WERI-Rb-1 (cell line): ENCODE measurements at regions not wholly inside any gene's neighbourhood (a gene's known extent, or its start where the extent isn't known, plus 50 kb on each side); places are given as distances from the start of the nearest gene placed in this dataset.
"Not testable (repeated sequence)": the region's sequence is repeated elsewhere in the genome, so short reads cannot be mapped to it uniquely, and the experiment has no call there.

Source experiments
- DNase-seq: peaks from one replicate; pipeline ENCODE4 v3.0.0-alpha.2; 2020
- H3K27ac ChIP-seq: fragments of 250-450 bp; sonication (Bioruptor Pico); 2 replicates; pipeline ENCODE4 v1.5.1; 2020; ENCODE audit warnings: mild to moderate bottlenecking, moderate library complexity
- H3K27me3 ChIP-seq: fragments of 250-450 bp; sonication (Bioruptor Pico); 2 replicates; pipeline ENCODE4 v1.5.1; 2021; ENCODE audit warnings: mild to moderate bottlenecking, low read depth, moderate library complexity; ENCODE audit not compliant: insufficient read depth, severe bottlenecking
- H3K36me3 ChIP-seq: fragments of 250-450 bp; sonication (Bioruptor Pico); 2 replicates; pipeline ENCODE4 v1.5.1; 2020; ENCODE audit warnings: mild to moderate bottlenecking, moderate library complexity
- H3K4me3 ChIP-seq: 2 replicates; pipeline ENCODE4 v1.5.1; 2011; ENCODE audit warnings: low read depth, mild to moderate bottlenecking, control low read depth, low read length
- H3K9me3 ChIP-seq: fragments of 250-450 bp; sonication (Bioruptor Pico); 2 replicates; pipeline ENCODE4 v1.5.1; 2021; ENCODE audit warnings: mild to moderate bottlenecking, moderate library complexity; ENCODE audit not compliant: severe bottlenecking
- TF ChIP-seq, protein P1 (sequence below): IDR thresholded peaks from 2 replicates; pipeline ENCODE4 v1.5.1; 2011; ENCODE audit warnings: low read depth, mild to moderate bottlenecking, control low read depth, inconsistent platforms, low read length

GRCh38 chr17:15802917-15803316 is 70.8 kb downstream of the TBC1D26 start:
- not testable (repeated sequence) for H3K27ac ChIP-seq, DNase-seq, H3K36me3 ChIP-seq, H3K27me3 ChIP-seq, H3K9me3 ChIP-seq, H3K4me3 ChIP-seq

DNA sequence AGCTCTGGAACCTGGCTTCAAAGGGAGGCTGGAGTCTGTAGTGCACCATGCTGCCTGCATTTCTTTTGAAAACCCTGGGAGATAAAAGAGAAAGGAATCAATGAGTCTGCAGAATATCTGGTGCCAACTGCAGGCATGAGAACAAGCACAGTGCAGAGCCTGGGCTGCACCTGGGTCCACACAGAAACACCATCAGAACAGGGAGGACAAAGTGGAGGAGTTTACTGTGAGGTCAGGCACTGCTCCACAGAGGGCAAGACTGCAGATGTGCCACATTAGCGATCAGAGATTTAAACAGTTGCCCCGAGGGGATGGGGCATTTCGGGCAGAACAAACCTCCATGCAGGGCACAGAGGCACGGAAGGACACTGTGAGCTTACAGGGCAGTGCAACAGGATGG is 74.7 kb downstream of the TBC1D26 start:
- not testable (repeated sequence) for H3K36me3 ChIP-seq, H3K27ac ChIP-seq, H3K4me3 ChIP-seq, H3K27me3 ChIP-seq, H3K9me3 ChIP-seq, DNase-seq

DNA sequence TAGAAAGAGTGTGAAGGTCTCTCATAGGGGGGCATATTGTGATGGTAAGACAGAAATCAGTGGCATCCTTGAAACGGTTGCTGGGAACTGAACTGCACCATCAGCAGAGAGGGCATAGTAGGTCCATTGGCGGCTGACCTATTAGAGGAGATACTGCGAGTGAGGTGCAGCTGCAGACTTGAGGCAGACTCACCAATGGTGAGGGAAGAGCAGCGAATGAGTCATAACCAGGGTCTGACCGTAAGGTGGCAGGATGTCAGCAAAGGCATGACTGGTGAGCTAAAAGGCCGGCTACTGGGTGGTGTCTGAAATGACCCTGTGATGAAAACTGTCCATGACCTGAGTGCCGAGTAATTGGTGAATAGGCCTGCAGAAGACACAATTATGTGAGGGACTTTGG is 81.3 kb downstream of the TBC1D26 start:
- not testable (repeated sequence) for H3K36me3 ChIP-seq, H3K27ac ChIP-seq, DNase-seq, H3K4me3 ChIP-seq, H3K9me3 ChIP-seq, H3K27me3 ChIP-seq

DNA sequence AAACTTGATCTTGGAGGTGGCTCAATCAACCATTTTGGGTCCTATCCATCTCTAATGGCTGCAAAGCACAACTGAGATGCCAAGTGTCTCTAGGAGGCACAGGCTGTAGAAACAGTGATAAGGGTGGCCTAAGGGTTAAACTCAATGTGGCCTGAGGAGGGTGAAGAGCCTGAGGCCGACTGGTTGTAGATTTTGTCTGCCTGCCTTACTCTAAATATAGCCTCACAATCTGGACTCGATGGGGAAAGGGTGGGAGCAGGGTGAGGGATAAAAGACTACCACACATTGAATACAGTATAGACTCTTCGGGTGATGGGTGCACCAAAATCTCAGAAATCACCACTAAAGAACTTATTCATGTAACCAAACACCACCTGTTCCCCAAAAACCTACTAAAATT is 81.9 kb downstream of the TBC1D26 start:
- not testable (repeated sequence) for H3K36me3 ChIP-seq, H3K27me3 ChIP-seq, H3K27ac ChIP-seq, H3K9me3 ChIP-seq, H3K4me3 ChIP-seq, DNase-seq

GRCh38 chr17:15817861-15818260 is 85.8 kb downstream of the TBC1D26 start:
- H3K4me3 ChIP-seq, H3K27ac ChIP-seq, H3K27me3 ChIP-seq, H3K9me3 ChIP-seq, DNase-seq, H3K36me3 ChIP-seq: not testable (repeated sequence)

- H3K9me3 ChIP-seq, DNase-seq, H3K4me3 ChIP-seq, H3K36me3 ChIP-seq, H3K27ac ChIP-seq, H3K27me3 ChIP-seq: not testable (repeated sequence)
These were observed 90.2 kb downstream of the TBC1D26 start for GRCh38 chr17:15822280-15822679.

- not testable (repeated sequence) for H3K36me3 ChIP-seq, H3K27ac ChIP-seq, H3K9me3 ChIP-seq, H3K4me3 ChIP-seq, H3K27me3 ChIP-seq
- peak; percentile 84 for DNase-seq
- TF ChIP-seq, protein P1, sequence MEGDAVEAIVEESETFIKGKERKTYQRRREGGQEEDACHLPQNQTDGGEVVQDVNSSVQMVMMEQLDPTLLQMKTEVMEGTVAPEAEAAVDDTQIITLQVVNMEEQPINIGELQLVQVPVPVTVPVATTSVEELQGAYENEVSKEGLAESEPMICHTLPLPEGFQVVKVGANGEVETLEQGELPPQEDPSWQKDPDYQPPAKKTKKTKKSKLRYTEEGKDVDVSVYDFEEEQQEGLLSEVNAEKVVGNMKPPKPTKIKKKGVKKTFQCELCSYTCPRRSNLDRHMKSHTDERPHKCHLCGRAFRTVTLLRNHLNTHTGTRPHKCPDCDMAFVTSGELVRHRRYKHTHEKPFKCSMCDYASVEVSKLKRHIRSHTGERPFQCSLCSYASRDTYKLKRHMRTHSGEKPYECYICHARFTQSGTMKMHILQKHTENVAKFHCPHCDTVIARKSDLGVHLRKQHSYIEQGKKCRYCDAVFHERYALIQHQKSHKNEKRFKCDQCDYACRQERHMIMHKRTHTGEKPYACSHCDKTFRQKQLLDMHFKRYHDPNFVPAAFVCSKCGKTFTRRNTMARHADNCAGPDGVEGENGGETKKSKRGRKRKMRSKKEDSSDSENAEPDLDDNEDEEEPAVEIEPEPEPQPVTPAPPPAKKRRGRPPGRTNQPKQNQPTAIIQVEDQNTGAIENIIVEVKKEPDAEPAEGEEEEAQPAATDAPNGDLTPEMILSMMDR: peak; percentile 68
These were observed 96.7 kb downstream of the TBC1D26 start for GRCh38 chr17:15828727-15829314.

GRCh38 chr17:15830221-15830620 is 98.1 kb downstream of the TBC1D26 start:
- not testable (repeated sequence) for H3K4me3 ChIP-seq, H3K9me3 ChIP-seq, H3K27ac ChIP-seq, H3K36me3 ChIP-seq, DNase-seq, H3K27me3 ChIP-seq

GRCh38 chr17:15831182-15831581 is 99.1 kb downstream of the TBC1D26 start:
- DNase-seq, H3K9me3 ChIP-seq, H3K27me3 ChIP-seq, H3K36me3 ChIP-seq, H3K27ac ChIP-seq, H3K4me3 ChIP-seq: not testable (repeated sequence)

DNA sequence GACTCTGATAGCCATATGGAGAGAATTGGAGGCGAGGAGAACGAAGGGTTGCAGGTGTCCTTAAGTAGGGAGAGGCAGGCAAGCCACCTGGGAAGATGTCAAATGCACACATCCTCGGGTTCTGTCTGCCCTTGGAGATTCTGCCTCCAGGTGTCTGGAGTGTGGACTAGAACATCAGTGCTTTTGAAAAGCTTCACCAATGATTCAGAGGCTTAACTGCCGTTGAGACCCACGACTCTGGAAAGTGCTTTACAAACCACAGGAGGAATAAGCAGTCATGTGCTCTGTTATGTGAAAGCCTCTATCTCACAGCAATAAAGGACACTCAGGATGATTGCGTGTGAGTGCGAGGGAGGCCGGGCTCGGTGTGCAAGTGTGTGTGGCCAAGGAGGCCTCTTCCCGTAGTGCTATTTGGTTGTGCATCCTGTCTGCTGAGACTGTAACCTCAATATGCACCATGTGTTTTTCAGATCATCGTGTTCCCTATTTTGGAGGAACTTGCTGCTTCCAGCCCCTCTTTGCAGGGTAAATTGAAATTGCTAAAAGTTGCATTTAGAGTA is 100.9 kb downstream of the TBC1D26 start:
- not testable (repeated sequence) for H3K27me3 ChIP-seq, H3K4me3 ChIP-seq, H3K36me3 ChIP-seq, DNase-seq, H3K9me3 ChIP-seq, H3K27ac ChIP-seq

DNA sequence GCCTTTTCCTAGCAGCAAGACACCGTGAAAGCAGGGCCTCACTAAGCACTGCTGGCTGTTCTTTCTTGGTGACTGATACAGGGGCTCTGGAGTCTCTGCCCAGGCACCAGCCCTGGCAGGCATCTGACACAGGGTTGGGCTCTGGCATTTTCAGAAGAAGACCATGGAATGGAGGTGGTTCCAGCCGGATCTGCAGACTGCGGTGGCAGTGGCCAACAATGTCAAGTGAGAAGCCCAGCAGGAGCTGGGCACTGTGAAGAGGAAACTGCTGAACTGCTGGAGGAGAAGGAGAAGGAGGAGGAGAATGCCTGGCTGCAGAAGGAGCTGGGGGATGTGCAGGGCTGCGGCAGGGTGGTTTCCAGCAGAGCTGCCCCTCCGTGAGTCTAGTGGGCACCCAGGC is 101.8 kb downstream of the TBC1D26 start:
- not testable (repeated sequence) for H3K4me3 ChIP-seq, H3K27ac ChIP-seq, H3K27me3 ChIP-seq, DNase-seq, H3K9me3 ChIP-seq, H3K36me3 ChIP-seq

DNA sequence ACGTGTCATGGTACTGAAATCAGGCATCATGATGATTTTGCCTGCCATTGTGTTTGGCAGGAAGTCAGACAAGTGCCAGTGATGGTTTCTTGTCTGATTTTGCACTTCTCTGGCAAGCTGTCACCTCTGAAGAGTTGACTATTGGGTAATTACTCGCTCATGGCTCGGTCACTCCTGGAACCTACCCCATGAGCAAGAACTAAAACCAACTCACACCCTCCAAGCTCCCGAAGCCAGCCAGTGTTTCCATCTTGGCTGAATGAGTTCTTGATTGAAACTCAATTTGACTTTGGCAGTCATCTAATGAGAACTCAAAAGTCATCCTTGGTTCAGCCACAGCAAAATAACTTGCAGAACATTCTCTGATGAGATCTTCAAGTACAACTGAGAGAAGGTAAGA is 103.4 kb downstream of the TBC1D26 start:
- not testable (repeated sequence) for H3K36me3 ChIP-seq, H3K27me3 ChIP-seq, H3K27ac ChIP-seq, H3K4me3 ChIP-seq, H3K9me3 ChIP-seq, DNase-seq

DNA sequence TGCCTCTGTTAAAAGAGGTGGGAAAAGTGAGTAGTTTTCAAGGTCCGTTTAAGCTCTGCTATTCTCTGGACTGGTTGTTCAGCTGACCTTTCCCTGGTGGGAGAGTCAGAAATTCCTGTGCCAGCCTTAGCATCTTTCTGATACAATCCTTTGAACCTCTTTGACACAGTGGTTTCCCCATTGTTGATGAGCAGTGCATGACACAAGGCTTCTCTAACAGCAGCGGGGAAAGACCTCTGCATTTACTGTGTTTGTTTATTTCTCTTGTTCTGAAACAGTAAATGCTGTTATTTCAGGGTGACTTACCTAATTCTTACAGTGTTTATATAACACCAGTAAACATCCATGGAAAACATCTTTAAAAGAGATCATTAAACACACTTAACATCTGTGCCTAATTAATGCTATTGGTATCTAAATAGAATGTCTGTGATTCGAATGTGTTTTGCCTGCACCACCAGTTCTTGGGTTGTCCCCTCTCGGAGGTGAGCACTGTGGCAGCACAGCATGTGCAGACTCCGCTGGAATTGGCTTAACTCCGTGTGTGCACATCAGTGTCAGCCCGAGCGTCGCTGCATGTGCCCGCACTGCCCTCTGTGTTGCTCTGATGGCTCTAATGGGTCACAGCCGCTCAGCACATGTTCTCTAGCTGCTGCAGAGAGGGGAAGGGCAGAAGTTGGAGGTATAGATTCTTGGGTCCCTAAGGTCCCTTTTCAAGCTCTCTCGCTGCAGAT is 104.3 kb downstream of the TBC1D26 start:
- not testable (repeated sequence) for DNase-seq, H3K9me3 ChIP-seq, H3K27ac ChIP-seq, H3K4me3 ChIP-seq, H3K27me3 ChIP-seq, H3K36me3 ChIP-seq

GRCh38 chr17:15836991-15837390 is 104.9 kb downstream of the TBC1D26 start:
- not testable (repeated sequence) for H3K27me3 ChIP-seq, DNase-seq, H3K9me3 ChIP-seq, H3K27ac ChIP-seq, H3K36me3 ChIP-seq, H3K4me3 ChIP-seq
